CD4-positive, alpha-beta T cell treated with Interleukin-12 subunit alpha and Interleukin-12 subunit beta, for 1 hour (primary cell): ENCODE measurements at regions not wholly inside any gene's neighbourhood (a gene's known extent, or its start where the extent isn't known, plus 50 kb on each side); places are given as distances from the start of the nearest gene placed in this dataset.

ENCODE experiments used
- DNase-seq: peaks from one replicate; pipeline ENCODE4 v3.0.0-alpha.2; 2020

- DNase-seq: no peak
Observed at GRCh38 chr3:162468791-162469190, 972.2 kb downstream of the OTOL1 start.

GRCh38 chr3:162487138-162487537, 990.5 kb downstream of the OTOL1 start:
- DNase-seq: no peak

GRCh38 chr3:162489853-162490252, 993.2 kb downstream of the OTOL1 start:
- no peak for DNase-seq

GRCh38 chr3:162491952-162492351, 995.3 kb downstream of the OTOL1 start:
- no peak for DNase-seq

GRCh38 chr3:162492446-162493081, 996.0 kb downstream of the OTOL1 start:
- DNase-seq: no peak

- DNase-seq: no peak
Observed at GRCh38 chr3:162498626-162499025, 1002.0 kb downstream of the OTOL1 start.

GRCh38 chr3:162507397-162507796, 1010.8 kb downstream of the OTOL1 start:
- DNase-seq: no peak

- no peak for DNase-seq
Observed at GRCh38 chr3:162512488-162512887, 1015.9 kb downstream of the OTOL1 start.

- no peak for DNase-seq
Observed at GRCh38 chr3:162517110-162517509, 1020.5 kb downstream of the OTOL1 start.

- DNase-seq: no peak
Observed at GRCh38 chr3:162521669-162522068, 1025.1 kb downstream of the OTOL1 start.

- no peak for DNase-seq
Observed at GRCh38 chr3:162525066-162525742, 1028.6 kb downstream of the OTOL1 start.

GRCh38 chr3:162525771-162526170, 1029.2 kb downstream of the OTOL1 start:
- DNase-seq: no peak

- DNase-seq: no peak
Observed at GRCh38 chr3:162534431-162534830, 1037.8 kb downstream of the OTOL1 start.

- no peak for DNase-seq
Observed at GRCh38 chr3:162538491-162538890, 1041.9 kb downstream of the OTOL1 start.

GRCh38 chr3:162538906-162539305, 1042.3 kb downstream of the OTOL1 start:
- no peak for DNase-seq

GRCh38 chr3:162540421-162540820, 1043.8 kb downstream of the OTOL1 start:
- DNase-seq: no peak

- no peak for DNase-seq
Observed at GRCh38 chr3:162541923-162542322, 1045.3 kb downstream of the OTOL1 start.

GRCh38 chr3:162544246-162544645, 1047.6 kb downstream of the OTOL1 start:
- DNase-seq: no peak

- no peak for DNase-seq
Observed at GRCh38 chr3:162546910-162547309, 1050.3 kb downstream of the OTOL1 start.

- no peak for DNase-seq
Observed at GRCh38 chr3:162547321-162547720, 1050.7 kb downstream of the OTOL1 start.

- DNase-seq: no peak
Observed at GRCh38 chr3:162555761-162556160, 1059.2 kb downstream of the OTOL1 start.

- DNase-seq: no peak
Observed at GRCh38 chr3:162558016-162558415, 1061.4 kb downstream of the OTOL1 start.

GRCh38 chr3:162568706-162569105, 1072.1 kb downstream of the OTOL1 start:
- no peak for DNase-seq

- DNase-seq: no peak
Observed at GRCh38 chr3:162569314-162569713, 1072.7 kb downstream of the OTOL1 start.

- DNase-seq: no peak
Observed at GRCh38 chr3:162584986-162585385, 1088.4 kb downstream of the OTOL1 start.
